Dedifferentiated amniotic fluid mesenchymal stem cell (primary cell): ENCODE measurements at regions not wholly inside any gene's neighbourhood (a gene's known extent, or its start where the extent isn't known, plus 50 kb on each side); places are given as distances from the start of the nearest gene placed in this dataset.

ENCODE experiments used
- DNase-seq: peaks from one replicate; pipeline ENCODE4 v3.0.0-alpha.2; 2016; ENCODE audit errors: extremely low spot score

DNA sequence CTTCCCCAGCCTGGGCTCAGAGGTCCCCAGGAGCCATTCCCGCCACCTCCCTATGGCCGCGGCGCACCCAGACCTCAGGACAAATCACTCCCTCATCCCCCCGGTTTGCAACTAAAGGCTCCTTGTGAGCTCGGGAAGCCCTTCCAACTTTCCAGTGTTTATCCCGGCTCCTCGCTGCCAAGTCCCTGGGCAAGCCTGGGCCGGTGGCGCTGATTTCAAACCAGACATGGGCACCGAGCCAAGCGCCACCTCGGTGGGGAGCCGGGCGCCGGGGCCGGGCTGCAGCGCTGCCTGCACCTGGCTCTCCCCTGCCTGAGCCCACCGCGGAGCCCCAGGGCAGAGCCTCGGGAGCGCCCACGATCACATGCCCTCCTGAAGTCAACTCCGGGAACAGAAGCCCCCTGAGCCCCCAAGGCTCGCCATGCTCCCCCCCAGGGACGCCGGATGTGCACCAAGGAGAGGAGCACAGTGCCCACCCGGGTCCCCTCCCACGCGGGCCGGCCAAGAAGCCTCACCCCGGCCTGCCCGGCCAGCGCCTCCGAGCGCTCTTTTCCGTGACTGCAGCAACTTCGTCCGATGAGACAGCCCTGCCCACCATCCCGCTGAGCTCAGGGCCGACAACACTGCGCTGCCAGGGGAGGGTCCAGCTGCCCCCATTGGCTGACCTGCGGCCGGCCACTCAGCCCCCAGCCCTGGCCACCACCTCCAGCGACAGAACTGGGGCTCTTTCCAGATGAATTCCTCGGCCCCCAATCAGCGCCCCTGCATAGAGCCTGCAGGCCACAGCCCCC is 50.0 kb downstream of the NCOR2 start:
- no peak for DNase-seq

DNA sequence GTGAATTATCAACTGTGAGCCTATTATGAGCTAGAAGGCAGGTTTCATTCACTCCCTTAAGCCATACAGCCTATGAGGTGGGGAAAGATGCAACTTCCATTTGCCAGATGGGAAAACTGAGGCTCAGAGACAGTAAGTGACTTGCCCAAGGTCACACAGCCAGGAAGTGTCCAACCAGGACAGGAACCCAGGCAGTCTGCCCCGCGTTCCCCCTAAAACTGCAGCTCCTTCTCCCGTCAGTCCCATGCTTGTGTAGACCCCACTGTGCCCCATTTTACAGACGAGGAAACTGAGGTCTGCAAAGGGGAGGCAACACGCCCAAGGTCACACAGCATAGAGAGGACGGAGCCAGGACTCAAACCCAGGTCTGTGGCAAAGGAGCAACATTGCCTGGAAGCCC is 50.6 kb downstream of the NCOR2 start:
- DNase-seq = no peak

DNA sequence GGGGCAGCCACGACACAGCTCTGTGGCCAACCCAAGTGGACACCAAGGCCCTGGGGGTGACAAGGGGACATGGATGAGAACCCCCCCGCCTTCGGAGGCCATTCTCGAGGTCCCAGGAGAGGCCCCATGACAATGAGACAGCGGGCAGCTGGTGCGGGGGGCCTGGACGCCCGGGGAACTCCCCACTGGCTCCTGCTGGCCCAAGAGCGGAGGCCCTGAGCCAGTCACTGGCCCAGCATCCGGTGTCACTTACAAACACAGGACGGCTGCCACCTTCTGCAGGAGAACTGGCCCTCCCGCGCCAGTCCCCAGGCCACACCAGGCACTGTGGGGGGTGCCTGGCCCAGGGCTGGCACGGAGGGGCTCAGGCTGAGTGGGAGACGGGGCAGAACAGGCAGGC is 51.4 kb downstream of the NCOR2 start:
- DNase-seq = no peak

DNA sequence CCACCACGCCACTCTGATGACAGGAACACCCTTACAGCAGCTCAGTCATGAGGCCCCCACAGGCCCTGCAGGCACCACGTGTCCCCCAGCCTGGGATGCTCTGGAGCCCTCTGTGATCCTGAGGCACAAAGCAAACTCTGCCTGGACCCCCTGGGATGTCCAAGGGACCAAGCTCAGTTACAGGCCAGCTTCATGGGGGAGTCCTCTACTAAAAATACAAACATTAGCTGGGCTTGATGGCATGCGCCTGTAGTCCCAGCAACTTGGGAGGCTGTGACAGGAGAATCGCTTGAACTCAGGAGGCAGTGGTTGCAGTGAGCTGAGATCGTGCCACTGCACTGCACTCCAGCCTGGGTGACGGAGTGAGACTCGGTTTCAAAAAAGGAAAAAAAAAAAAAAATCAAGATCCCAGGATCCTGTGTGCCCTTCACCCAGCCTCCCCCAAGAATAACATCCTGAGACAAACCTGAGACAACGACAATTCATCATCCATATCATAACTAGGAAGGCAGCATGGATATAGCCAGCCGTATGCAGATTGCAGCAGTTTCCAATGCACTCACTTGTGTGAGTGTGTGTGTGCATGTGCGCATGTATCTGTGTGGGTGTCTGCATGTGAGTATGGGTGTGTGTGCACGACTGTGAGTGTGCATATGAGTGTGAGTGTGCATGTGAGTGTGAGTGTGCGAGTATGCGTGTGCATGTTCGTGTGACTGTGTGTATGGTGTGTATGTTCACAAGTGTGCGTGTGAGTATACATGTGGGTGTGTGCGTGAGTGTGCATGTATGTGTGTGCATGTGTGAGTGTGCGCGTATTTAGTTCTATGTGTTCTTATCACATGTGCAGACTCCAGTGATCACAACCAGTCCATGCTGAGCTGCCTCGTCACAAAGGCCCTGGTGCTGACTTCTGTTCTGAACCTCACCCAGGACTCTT is 52.1 kb downstream of the NCOR2 start:
- DNase-seq = no peak

DNA sequence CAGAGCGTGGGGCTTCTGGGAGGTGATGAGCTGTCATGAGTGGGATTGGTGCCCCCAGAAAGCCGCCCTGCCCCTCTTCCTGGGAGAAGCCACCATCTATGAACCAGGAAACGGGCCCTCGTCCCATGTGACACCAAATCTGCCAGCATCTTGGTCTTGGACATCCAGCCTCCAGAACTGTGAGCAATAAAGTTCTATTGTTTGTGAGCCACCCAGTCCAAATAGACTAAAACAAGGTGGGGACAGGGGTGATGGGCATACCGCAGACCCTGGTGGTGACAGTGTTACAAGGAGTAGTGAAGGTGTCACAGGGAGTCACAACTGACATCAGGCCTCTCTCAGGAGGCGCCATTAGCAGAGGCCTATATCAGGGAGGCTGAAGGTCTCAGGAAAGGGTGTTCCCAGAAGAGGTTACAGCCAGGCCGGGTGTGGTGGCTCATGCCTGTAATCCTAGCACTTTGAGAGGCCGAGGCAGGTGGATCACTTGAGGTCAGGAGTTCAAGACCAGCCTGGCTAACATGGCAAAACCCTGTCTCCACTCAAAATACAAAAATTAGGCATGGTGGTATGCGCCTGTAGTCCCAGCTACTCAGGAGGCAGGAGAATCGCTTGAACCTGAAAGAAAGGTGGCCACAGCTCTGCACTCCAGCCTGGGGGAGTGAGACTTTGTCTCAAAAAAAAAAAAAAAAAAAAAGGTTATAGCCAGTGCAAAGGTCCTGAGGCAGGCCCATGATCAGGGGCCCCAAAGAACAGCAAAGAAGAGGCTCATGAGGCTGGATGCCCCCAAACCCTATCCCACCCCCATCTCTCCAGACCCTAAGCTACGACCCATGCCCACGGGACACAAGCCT is 53.0 kb downstream of the NCOR2 start:
- no peak for DNase-seq

DNA sequence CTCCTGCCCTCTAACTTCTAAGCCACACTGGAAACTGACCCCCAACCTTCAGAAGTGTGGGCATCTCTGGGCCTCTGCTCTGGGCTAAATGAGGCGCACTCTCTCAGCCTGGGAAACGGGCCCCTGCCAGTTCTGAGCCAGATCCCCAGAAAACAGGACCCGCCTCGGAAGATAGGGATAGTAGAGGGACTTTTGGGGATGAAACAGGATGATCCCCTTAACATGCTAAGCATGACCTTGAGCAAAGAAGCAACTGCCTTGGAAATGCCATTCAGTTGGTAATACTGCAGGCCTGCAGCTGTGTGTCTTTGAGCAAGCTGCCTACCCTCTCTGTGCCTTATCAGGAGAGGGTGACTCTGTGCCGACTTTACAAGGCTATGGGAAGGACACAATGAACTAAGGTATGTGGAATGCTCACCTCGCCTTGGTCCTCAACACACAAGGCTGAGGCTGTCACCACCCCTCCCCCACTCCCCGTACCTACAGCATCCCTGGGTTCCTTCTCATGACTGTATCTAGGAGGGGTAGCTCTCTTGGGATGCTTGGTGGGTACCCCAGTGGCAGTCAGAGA is 54.0 kb downstream of the NCOR2 start:
- no peak for DNase-seq

DNA sequence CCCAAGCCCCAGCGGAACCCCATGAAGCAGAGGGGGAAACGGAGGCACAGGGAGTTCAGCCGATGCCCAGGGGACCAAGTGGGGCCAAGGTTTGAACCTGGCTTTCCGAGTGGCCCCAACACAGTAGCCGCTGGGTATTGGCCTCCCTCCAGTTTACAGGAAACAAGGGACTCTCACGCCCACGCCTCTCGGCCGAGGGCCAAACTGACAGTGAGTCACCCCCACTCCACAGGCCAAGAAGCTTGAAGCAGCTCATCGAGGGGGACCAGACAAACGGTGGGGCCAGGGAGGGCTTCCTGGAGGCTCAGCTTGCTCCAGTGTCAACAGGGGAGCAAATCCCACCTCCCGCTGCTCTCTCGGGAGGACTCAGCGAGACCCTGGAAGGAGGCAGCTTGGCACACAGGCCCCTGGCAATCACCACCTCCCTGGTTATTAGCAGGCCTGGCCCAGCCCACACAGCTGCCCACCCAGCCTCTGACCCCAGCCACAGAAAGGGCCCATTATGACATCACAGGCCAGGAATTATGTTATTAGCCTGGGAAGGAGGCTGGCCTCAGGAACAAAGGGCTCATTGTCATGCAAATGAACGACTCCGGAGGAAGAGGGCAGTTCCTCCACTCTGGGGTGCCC is 54.6 kb downstream of the NCOR2 start:
- peak; percentile 76 for DNase-seq

DNA sequence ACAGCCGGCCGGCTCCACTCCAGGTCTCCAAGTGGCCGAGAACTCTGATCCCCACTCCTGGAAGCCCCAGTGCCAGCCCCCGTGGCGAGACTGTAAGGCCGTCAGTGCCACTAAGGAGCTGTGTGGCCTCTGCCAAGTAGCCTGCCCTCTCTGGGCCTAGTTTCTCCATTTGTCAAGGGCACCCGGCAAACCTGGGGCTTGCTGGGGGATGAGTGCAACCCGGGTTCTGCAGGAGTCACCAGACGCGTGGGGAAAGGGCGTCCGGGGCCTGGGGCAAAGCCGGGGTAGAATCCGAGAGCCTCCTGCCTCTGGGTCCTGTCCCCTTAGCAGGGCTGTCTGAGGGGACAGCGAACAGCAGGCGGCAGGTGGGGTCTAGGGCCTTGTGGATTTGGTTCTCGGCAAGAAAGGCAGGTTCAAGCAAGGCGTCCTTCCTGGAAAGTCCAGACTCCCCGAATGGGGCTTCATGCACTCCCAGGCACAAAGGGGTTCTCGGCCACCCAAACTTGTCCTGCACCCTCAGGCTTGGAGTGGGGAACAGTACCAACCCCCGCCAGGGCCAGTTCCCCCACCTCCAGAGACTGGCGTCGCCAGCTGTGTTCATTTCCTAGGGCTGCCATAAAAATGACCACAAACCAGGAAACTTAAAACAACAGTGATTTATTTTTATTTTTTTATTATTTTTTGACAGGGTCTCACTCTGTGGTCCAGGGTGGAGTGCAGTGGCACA is 56.0 kb downstream of the NCOR2 start:
- DNase-seq = no peak

DNA sequence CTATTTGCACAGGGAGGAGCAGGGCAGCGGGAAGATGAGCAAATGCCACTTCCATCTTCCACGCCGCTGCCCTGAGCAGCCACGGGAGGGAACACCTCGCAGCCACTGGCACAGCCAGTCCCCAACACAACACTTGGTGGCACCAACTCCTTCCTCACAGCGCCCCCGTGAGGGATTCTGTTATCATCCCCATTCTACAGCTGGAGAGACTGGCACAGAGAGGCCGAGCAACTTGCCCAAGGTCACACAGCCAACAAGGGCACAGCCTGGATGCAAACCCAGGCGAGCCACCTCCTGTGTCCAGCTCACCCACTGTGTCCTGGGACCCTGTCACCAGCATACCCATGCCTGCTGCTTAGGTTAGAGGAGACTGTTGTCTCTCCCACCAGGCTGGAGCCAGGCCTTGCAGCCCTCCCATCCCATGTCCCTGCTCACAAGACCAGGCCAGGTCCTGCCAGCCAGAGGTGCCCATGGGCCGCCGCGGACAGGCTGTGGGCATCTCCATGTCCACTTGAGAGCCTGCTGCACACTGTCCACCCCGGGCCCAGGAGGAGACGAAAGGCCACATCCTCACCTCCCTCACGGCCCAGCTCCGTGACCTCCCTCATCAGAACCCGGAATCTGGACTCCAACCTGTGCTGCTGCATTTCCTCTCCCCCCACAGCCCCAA is 57.0 kb downstream of the NCOR2 start:
- DNase-seq = no peak

DNA sequence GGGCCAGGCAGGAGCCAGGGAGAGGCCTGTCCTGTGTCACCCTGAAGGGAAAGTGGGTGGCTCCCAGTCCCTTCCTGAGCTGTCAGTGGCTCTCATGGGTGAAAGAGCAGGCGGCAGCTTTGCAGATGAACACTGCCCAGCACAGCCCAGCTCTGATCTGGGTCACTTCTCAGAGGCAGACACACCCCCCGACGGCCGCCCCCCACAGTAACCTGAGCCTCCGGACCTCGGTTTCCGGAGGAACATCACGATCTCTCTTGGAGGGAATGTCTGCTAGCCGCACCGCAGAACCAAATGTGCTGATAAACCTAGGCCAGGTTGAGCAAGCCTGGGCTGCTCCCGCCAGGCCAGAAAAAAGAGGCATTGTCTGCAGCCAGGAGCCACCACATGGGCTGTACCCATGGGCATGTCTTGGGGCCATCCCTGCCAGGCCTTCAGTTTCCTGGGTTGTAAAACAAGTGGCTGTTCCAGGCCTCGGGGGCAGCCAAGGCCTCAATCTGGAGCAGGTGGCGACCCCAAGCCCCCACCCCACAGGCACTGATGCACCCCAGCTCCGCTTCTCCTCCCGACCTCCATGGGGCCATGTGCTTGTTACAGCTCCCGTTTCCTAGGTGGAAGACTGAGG is 57.6 kb downstream of the NCOR2 start:
- no peak for DNase-seq

DNA sequence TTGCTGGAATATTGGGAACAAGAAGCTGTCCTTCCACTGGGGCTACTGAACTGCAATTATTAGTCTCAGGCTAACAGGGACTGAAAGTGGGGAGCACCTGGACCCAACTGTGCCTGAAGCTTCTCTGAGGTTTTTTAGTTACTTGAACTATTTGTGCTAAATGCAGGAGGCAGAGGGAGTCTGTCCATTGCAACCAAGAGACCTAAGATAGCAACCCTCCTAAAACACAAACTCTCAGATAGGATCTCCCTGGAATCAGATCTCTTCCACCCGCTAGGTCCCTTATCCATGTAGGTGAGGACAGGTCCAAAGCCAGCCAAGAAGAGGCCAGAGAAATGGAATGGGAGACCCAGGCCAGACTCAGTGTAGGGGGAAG is 58.1 kb downstream of the NCOR2 start:
- DNase-seq = no peak

DNA sequence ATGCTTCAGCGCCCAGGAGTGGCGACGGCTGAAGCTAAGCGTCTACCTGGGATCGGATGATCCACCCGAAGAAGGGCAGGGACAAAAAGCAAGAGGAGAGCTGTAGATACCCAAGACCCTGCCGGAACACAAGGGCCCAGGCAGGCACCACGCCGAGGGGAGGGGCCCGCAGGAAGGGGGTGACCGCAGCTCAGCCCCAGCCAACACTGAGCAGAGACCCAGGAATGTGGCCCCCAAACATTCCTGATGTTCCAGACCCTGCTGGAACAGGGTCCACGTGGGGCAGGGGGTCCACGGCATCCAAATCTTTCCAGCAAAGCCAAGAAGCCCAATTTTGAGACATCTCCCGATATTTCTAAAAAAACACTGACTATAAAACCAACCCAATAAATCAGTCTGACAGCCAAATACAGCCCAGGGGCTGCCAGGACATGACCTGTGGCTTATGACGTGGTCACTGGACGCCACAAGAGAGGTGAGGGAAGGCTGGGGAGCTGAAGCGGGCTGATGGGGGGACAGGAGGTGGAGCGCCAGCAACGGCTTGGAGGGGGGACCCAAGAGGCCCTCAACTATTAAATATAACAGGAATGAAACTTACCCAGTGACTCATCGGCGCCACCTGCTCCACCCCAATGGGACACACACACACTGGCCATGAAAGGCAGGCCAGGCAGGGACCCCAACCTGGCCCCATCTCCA is 58.9 kb downstream of the NCOR2 start:
- DNase-seq = no peak

DNA sequence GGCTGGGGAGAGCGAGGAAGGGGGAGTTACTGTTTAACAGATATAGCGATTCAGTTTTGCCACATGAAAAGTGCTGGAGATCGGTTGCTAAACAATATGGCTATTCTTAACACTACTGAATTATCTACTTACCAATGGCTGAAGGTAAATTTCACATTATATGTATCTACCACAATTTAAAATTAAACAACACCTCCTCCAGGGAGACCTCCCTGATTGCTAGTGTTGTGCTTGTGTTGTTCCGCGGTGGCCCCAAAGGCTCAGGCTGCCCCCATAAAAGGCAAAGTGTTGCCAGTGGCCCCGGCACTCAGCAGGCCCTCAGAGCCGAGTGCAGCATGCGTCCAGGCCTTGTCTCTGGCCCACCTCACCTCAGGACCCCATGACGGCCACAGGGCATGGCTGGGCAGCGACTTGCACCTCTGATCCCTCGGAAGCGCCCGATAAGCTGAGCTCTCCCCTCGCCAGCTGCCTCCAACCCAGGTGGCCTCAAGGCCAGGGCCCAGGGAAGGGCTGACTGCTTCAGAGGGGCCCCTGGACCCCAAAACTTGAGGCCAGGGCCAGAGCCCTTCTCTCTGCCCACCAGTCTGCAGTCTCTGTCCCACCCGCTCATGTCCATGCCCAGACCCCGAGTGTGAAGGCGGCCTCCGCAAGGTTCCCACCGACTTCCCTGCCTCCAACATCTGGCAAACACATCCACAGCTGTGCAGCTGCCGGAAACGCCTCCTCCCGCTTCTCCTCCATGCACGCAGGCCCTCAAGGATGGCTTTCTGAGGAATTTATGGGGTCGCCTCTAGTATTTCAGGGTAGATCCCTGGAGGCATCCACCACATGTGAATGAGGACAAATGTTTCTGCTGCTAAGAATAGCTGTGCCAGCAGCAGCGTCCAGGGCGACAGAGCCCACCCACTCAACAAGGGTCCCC is 60.0 kb downstream of the NCOR2 start:
- DNase-seq = no peak

DNA sequence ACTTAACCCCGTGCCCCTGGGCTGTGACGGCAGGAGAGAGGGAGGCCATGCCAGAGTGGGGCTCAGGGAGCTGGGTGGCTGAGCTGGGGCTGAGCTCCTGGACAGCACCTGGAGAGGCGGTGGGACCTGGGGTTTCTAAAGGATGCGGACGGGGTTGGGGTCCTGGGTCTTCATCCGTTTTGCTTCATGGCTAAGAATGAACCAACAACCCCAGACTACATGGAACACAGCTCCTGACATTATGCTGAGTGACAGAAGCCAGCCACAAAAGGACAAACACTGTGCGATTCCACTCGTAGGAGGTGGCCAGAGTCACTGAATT is 60.6 kb downstream of the NCOR2 start:
- no peak for DNase-seq

DNA sequence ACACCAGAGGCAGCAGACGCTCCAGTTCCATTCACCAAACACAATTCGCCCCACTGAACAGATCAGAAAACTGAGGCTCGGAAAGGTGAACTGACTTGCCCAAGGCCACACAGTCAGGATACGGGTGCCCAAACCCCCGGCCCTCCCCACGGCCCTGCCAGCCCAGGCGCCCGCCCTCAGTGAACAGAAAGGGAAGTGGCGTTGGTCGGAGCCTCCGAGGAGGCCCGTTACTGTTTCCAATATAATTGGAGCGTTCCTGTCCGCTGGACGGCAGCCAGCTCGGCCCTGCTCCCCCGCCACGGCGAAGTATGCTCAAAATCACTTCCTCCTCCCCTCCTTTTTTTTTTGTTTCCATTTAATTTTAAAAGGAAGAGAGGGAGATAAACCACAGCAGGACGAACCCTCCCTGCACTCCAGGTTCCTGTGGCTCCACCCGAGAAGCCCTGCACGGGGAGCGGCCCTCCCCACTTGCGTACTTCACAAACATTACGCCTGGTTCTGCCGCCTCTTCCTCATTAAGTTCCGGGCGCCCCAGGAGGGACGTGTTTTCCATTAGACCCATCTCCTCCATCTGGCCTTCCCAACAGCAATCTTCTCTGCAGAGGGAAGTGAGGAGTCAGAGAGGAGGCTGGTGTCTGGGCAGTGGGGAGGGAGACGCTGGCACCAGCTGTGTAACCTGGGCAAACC is 61.1 kb downstream of the NCOR2 start:
- no peak for DNase-seq

DNA sequence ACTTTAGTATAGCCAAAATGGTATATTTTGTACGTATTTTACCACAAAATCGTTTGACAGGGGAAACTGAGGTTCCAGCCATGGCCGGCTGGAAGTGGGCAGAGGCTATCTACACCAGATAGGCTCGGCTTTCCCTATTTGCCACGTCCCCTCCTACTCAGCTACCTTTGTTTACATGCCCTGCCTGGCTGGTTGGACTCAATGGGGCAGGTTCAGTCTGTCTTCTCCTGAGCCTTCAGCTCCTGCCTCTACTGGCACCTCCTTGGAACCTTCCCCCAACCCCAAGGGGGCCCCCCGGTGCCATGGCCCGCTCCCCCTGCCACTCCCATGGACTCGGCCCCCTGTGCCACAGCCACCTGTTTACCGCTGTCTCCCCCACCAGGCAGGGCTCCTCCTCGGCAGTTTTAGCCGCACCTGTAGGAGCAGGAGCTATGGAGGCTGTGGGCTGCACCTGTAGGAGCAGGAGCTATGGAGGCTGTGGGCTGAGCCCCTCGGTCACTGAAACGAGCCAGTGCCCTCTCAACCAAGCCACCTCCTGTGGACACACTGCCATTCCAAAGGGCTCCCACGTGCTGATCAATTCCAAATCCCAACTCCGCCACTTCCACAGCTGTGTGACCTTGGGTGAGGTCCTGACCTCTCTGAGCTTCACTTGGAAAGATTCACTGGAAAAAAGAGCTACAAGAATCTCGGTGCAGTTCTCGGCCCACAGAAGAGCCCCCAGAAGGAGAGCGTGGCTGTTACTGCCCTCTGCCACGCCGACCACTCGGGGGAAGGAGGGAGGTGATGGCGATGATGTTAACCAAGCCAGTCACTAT is 62.2 kb downstream of the NCOR2 start:
- no peak for DNase-seq
